GM19351 (cell line): ENCODE measurements at regions not wholly inside any gene's neighbourhood (a gene's known extent, or its start where the extent isn't known, plus 50 kb on each side); places are given as distances from the start of the nearest gene placed in this dataset.
"Not testable (repeated sequence)": the region's sequence is repeated elsewhere in the genome, so short reads cannot be mapped to it uniquely, and the experiment has no call there.

Experiments
- ATAC-seq: cut with Tn5 transposase; IDR thresholded peaks from one replicate; pipeline ENCODE4 v1.9.1; 2021; ENCODE audit warnings: mild to moderate bottlenecking, moderate library complexity; ENCODE audit not compliant: unreplicated experiment

- ATAC-seq: no peak
Observed at GRCh38 chr10:121356183-121356582, 242.1 kb downstream of the FGFR2 start.

GRCh38 chr10:121357401-121357800 lies 240.8 kb downstream of the FGFR2 start:
- no peak for ATAC-seq

- ATAC-seq: no peak
Observed at GRCh38 chr10:121362026-121362425, 236.2 kb downstream of the FGFR2 start.

GRCh38 chr10:121365566-121365965 lies 232.7 kb downstream of the FGFR2 start:
- no peak for ATAC-seq

GRCh38 chr10:121368347-121369025 lies 229.8 kb downstream of the FGFR2 start:
- ATAC-seq: no peak

GRCh38 chr10:121369616-121370015 lies 228.6 kb downstream of the FGFR2 start:
- no peak for ATAC-seq

GRCh38 chr10:121371836-121372235 lies 226.4 kb downstream of the FGFR2 start:
- ATAC-seq: no peak

GRCh38 chr10:121373411-121373810 lies 224.8 kb downstream of the FGFR2 start:
- ATAC-seq: no peak

GRCh38 chr10:121374121-121374520 lies 224.1 kb downstream of the FGFR2 start:
- ATAC-seq: no peak

- no peak for ATAC-seq
Observed at GRCh38 chr10:121375172-121375571, 223.1 kb downstream of the FGFR2 start.

- ATAC-seq: no peak
Observed at GRCh38 chr10:121378251-121378801, 219.9 kb downstream of the FGFR2 start.

GRCh38 chr10:121379013-121379412 lies 219.2 kb downstream of the FGFR2 start:
- no peak for ATAC-seq

GRCh38 chr10:121380211-121380610 lies 218.0 kb downstream of the FGFR2 start:
- no peak for ATAC-seq

- not testable (repeated sequence) for ATAC-seq
Observed at GRCh38 chr10:121382029-121382520, 216.2 kb downstream of the FGFR2 start.

- no peak for ATAC-seq
Observed at GRCh38 chr10:121385136-121385535, 213.1 kb downstream of the FGFR2 start.

- ATAC-seq: no peak
Observed at GRCh38 chr10:121392657-121393056, 205.6 kb downstream of the FGFR2 start.

- ATAC-seq: no peak
Observed at GRCh38 chr10:121393522-121393921, 204.7 kb downstream of the FGFR2 start.

GRCh38 chr10:121400507-121400906 lies 197.7 kb downstream of the FGFR2 start:
- ATAC-seq: not testable (repeated sequence)

GRCh38 chr10:121403527-121403926 lies 194.7 kb downstream of the FGFR2 start:
- no peak for ATAC-seq

- ATAC-seq: no peak
Observed at GRCh38 chr10:121404611-121405010, 193.6 kb downstream of the FGFR2 start.

GRCh38 chr10:121405096-121405495 lies 193.1 kb downstream of the FGFR2 start:
- ATAC-seq: no peak

- no peak for ATAC-seq
Observed at GRCh38 chr10:121405549-121405948, 192.7 kb downstream of the FGFR2 start.

GRCh38 chr10:121405953-121406352 lies 192.3 kb downstream of the FGFR2 start:
- no peak for ATAC-seq
